Trophoblast cell (in vitro differentiated cells and primary cell): ENCODE measurements at regions not wholly inside any gene's neighbourhood (a gene's known extent, or its start where the extent isn't known, plus 50 kb on each side); places are given as distances from the start of the nearest gene placed in this dataset.

ENCODE experiments used
- DNase-seq, 2 donors: peaks; one replicate each; pipeline ENCODE4 v3.0.0-alpha.2; 2016
- H2AFZ ChIP-seq: 2 replicates; pipeline ENCODE4 v1.6.1; 2013; ENCODE audit warnings: low read length, moderate library complexity, mild to moderate bottlenecking; ENCODE audit not compliant: insufficient read depth, poor library complexity
- H2AK5ac ChIP-seq: 2 replicates; pipeline ENCODE4 v1.6.1; 2013; ENCODE audit warnings: mild to moderate bottlenecking, low read length
- H2BK120ac ChIP-seq: 2 replicates; pipeline ENCODE4 v1.6.1; 2013; ENCODE audit warnings: low read length, mild to moderate bottlenecking, moderate library complexity; ENCODE audit not compliant: insufficient read depth, poor library complexity
- H2BK12ac ChIP-seq: 2 replicates; pipeline ENCODE4 v1.6.1; 2013; ENCODE audit warnings: mild to moderate bottlenecking, low read length, moderate library complexity
- H2BK5ac ChIP-seq: 2 replicates; pipeline ENCODE4 v1.6.1; 2013; ENCODE audit warnings: low read length, low read depth, moderate library complexity, mild to moderate bottlenecking; ENCODE audit not compliant: poor library complexity
- H3K14ac ChIP-seq: 2 replicates; pipeline ENCODE4 v1.6.1; 2013; ENCODE audit warnings: mild to moderate bottlenecking, low read length
- H3K18ac ChIP-seq: 2 replicates; pipeline ENCODE4 v1.6.1; 2013; ENCODE audit warnings: mild to moderate bottlenecking, low read length
- H3K23ac ChIP-seq: 2 replicates; pipeline ENCODE4 v1.6.1; 2013; ENCODE audit warnings: low read length
- H3K27ac ChIP-seq: 2 replicates; pipeline ENCODE4 v1.5.1; 2013; ENCODE audit warnings: low read depth, mild to moderate bottlenecking, inconsistent platforms, low read length, moderate library complexity
- H3K27me3 ChIP-seq: 2 replicates; pipeline ENCODE4 v1.6.1; 2013; ENCODE audit warnings: inconsistent platforms, mild to moderate bottlenecking, low read length, moderate library complexity; ENCODE audit not compliant: insufficient read depth
- H3K36me3 ChIP-seq, 2 experiments: 1 replicate in 1 of 2; 2 replicates in 1 of 2; pipeline ENCODE4 v1.6.1; 2013; ENCODE audit warnings: low read length in 2 of 2, mild to moderate bottlenecking in 2 of 2, moderate library complexity in 1 of 2; ENCODE audit not compliant: insufficient read depth in 2 of 2, control insufficient read depth in 1 of 2
- H3K4ac ChIP-seq: 2 replicates; pipeline ENCODE4 v1.6.1; 2013; ENCODE audit warnings: low read depth, mild to moderate bottlenecking, low read length, moderate library complexity
- H3K4me1 ChIP-seq, 2 experiments: 1 replicate in 1 of 2; 2 replicates in 1 of 2; pipeline ENCODE4 v1.6.1; 2013; ENCODE audit warnings: low read length in 2 of 2, mild to moderate bottlenecking in 2 of 2, moderate library complexity in 1 of 2; ENCODE audit not compliant: insufficient read depth in 2 of 2, control insufficient read depth in 1 of 2
- H3K4me2 ChIP-seq: 2 replicates; pipeline ENCODE4 v1.6.1; 2013; ENCODE audit warnings: inconsistent platforms, mild to moderate bottlenecking, low read length, moderate library complexity
- H3K4me3 ChIP-seq: 2 replicates; pipeline ENCODE4 v1.5.1; 2013; ENCODE audit warnings: mild to moderate bottlenecking, low read depth, low read length, inconsistent platforms
- H3K79me1 ChIP-seq: one replicate; pipeline ENCODE4 v1.6.1; 2013; ENCODE audit warnings: low read length
- H3K79me2 ChIP-seq: 2 replicates; pipeline ENCODE4 v1.6.1; 2013; ENCODE audit warnings: low read length, mild to moderate bottlenecking; ENCODE audit not compliant: control insufficient read depth, insufficient read depth, poor library complexity
- H3K9ac ChIP-seq: 2 replicates; pipeline ENCODE4 v1.6.1; 2013; ENCODE audit warnings: mild to moderate bottlenecking, low read length
- H3K9me3 ChIP-seq: 2 replicates; pipeline ENCODE4 v1.6.1; 2013; ENCODE audit warnings: low read depth, mild to moderate bottlenecking, control low read depth, inconsistent platforms, low read length; ENCODE audit not compliant: insufficient read depth
- H4K12ac ChIP-seq: 2 replicates; pipeline ENCODE4 v1.6.1; 2013; ENCODE audit warnings: low read depth, mild to moderate bottlenecking, low read length, moderate library complexity
- H4K8ac ChIP-seq: 2 replicates; pipeline ENCODE4 v1.6.1; 2013; ENCODE audit warnings: low read depth, mild to moderate bottlenecking, low read length, moderate library complexity
- H4K91ac ChIP-seq: one replicate; pipeline ENCODE4 v1.6.1; 2013; ENCODE audit warnings: low read depth, mild to moderate bottlenecking, low read length, moderate library complexity
- WGBS: extraction: QIAGEN DNeasy Blood & Tissue Kit; methylation state at CpG from one replicate; pipeline ENCODE4 v1.1.7; 2013; ENCODE audit warnings: missing lambda C conversion rate; ENCODE audit not compliant: insufficient read length, insufficient coverage; ENCODE audit errors: extremely low coverage; 5-methylcytosine and 5-hydroxymethylcytosine counted together

DNA sequence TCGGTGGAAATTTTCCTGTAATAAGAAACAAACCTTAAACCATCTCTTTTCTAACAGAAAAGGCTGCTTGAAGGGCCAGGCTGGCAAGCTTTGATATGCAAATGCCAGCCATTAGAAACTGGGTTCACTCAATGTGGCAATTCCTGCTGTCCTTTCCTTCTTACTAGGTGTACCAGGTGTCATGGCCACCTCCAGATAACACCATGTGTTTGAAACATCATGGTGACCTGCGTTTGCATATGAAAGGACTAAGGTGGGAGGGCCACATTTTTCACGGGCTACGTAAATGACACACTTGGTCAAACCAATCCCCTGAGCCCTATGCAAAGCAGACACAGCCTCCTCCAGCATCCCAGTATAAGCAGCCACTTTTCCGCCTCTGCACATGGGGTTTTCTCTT lies 789.1 kb upstream of the SLITRK5 start:
- no peak overlapping the region for H3K27ac ChIP-seq
- H3K4me1 ChIP-seq, result no peaks in the 10 kb centered on the region
- WGBS, result no CpG with 5 or more reads among the region's 5 CpGs
- no peak overlapping the region for H2BK12ac ChIP-seq
- no peak overlapping the region for H3K18ac ChIP-seq
- H3K36me3 ChIP-seq, result no peaks in the 10 kb centered on the region
- H3K9ac ChIP-seq, result no peak overlapping the region
- no peaks in the 10 kb centered on the region for H3K9me3 ChIP-seq
- H3K4me3 ChIP-seq, result no peak overlapping the region
- no peak overlapping the region for H3K14ac ChIP-seq
- no peak overlapping the region for H3K4me2 ChIP-seq
- H2BK5ac ChIP-seq, result no peak overlapping the region
- no peak overlapping the region for H4K12ac ChIP-seq
- no peak overlapping the region for H4K91ac ChIP-seq
- no peaks in the 10 kb centered on the region for H3K27me3 ChIP-seq
- H4K8ac ChIP-seq, result no peak overlapping the region
- H3K4ac ChIP-seq, result no peak overlapping the region
- H2AK5ac ChIP-seq, result no peak overlapping the region
- no peaks in the 10 kb centered on the region for H3K79me1 ChIP-seq
- no peak overlapping the region for H2BK120ac ChIP-seq
- H3K23ac ChIP-seq, result no peak overlapping the region
- DNase-seq, result no peak
- H3K79me2 ChIP-seq, result no peaks in the 10 kb centered on the region
- H2AFZ ChIP-seq, result no peak overlapping the region

DNA sequence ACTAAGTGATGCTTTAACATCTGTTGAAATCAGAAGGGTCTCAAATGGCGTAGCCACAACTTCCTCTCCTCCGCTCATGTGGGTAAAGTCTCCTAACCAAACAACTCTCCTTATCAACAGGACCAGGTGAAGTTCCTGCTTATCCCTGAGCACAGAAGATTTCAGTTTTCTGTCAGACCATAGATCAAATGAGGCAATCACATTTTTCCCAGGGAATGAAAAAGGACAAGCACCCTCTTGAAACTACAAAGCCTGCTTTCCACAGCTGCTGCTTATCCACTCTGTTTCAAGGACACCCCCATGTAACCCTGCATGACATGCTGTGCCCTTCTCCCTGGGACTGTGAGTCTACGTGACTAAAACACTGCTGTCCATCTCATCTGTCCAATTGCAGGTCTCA lies 788.3 kb upstream of the SLITRK5 start:
- Histone ChIP-seq H3K9me3 (no peaks in the 10 kb centered on the region), H3K27ac (no peak overlapping the region), H3K18ac (no peak overlapping the region), H3K23ac (no peak overlapping the region), H3K9ac (no peak overlapping the region), H4K12ac (no peak overlapping the region), H2BK12ac (no peak overlapping the region), H3K4ac (no peak overlapping the region), H4K91ac (no peak overlapping the region), H4K8ac (no peak overlapping the region), H3K27me3 (no peaks in the 10 kb centered on the region), H3K14ac (no peak overlapping the region), H3K4me1 (no peaks in the 10 kb centered on the region), H2BK5ac (no peak overlapping the region), H3K4me3 (no peak overlapping the region), H2AFZ (no peak overlapping the region), H3K36me3 (no peaks in the 10 kb centered on the region), H3K4me2 (no peak overlapping the region), H3K79me1 (no peaks in the 10 kb centered on the region), H2AK5ac (no peak overlapping the region), H2BK120ac (no peak overlapping the region), H3K79me2 (no peaks in the 10 kb centered on the region)
- WGBS, result no CpG with 5 or more reads among the region's 3 CpGs
- DNase-seq, result no peak

DNA sequence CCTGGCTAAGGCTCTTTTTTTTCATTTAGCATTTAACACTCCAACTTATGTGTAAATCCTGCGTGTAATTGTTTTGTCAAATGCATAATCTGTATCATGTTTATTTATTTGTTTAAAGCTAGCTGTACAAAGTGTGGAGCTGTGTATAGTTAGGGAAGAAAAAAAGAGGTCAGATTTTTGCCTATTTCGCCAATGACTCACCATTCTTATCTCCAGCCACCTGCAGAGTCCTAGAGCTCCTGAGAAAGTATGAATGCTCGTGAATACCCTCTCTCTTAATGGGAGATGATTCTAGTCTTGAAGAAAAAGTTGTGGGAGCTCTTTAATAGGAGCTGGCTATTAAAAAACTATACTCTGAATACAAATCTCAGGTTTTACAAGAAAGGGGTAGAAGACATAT lies 778.8 kb upstream of the SLITRK5 start:
- Histone ChIP-seq H3K4ac (no peak overlapping the region), H3K14ac (no peak overlapping the region), H3K9ac (no peak overlapping the region), H3K9me3 (no peaks in the 10 kb centered on the region), H4K12ac (no peak overlapping the region), H3K79me2 (no peaks in the 10 kb centered on the region), H2BK12ac (no peak overlapping the region), H3K4me2 (no peak overlapping the region), H2AK5ac (no peak overlapping the region), H3K18ac (no peak overlapping the region), H2BK120ac (no peak overlapping the region), H4K91ac (no peak overlapping the region), H3K27ac (no peak overlapping the region), H3K23ac (no peak overlapping the region), H2BK5ac (no peak overlapping the region), H3K79me1 (no peaks in the 10 kb centered on the region), H4K8ac (no peak overlapping the region), H3K36me3 (no peaks in the 10 kb centered on the region), H3K4me1 (no peaks in the 10 kb centered on the region), H3K4me3 (no peak overlapping the region), H2AFZ (no peak overlapping the region), H3K27me3 (no peaks in the 10 kb centered on the region)
- DNase-seq, result no peak
- no CpG with 5 or more reads among the region's 3 CpGs for WGBS

DNA sequence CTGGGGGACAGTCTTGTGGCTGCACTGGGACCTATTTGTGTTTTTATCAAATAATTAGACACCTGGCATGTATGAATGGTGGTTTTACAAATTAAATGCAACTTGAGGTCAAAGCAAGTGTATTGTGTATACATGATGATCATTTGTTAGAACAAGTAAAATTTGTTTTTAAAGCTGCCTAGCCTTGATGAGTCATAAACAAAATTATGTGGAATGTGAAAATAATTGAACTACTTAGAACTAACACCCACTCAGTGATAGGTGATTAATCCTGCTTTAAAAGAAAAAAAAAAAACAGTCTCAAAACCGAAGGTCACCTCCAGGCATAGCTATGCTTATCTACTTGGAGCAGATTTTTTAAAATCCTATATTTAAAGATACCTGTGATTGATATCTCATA lies 770.3 kb upstream of the SLITRK5 start:
- Histone ChIP-seq H4K12ac (no peak overlapping the region), H2BK120ac (no peak overlapping the region), H3K79me2 (no peaks in the 10 kb centered on the region), H3K14ac (no peak overlapping the region), H3K36me3 (no peaks in the 10 kb centered on the region), H3K4me1 (no peaks in the 10 kb centered on the region), H2BK12ac (no peak overlapping the region), H2AFZ (no peak overlapping the region), H3K4me2 (no peak overlapping the region), H3K9me3 (no peaks in the 10 kb centered on the region), H4K91ac (no peak overlapping the region), H2BK5ac (no peak overlapping the region), H3K27ac (no peak overlapping the region), H3K27me3 (no peaks in the 10 kb centered on the region), H2AK5ac (no peak overlapping the region), H3K18ac (no peak overlapping the region), H3K4me3 (no peak overlapping the region), H3K4ac (no peak overlapping the region), H3K23ac (no peak overlapping the region), H4K8ac (no peak overlapping the region), H3K9ac (no peak overlapping the region), H3K79me1 (no peaks in the 10 kb centered on the region)
- no CpG with 5 or more reads among the region's 1 CpG for WGBS
- DNase-seq, result no peak
